ENCODE measurements at regions not wholly inside any gene's neighbourhood (a gene's known extent, or its start where the extent isn't known, plus 50 kb on each side); places are given as distances from the start of the nearest gene placed in this dataset.

DNA sequence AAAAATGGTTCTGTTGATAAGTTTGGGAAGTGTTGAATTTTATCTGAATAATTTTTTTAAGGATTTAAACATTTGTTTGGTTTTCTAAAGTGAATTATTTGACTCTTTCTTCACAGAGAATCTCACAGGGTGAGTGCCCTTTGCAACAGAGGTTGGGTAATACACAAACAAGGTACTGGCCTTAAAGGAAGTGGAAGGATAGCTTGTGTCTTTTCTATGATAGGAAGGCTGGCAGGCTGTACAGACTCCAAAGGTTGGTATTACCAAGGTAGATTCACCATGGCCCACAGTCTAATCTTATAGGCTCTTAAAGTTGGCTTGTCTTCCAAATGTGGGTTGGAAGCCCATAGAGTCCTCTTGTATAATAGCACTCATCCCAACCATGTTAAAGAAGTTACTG, 311.5 kb downstream of the SV2B start:
- Histone ChIP-seq H3K9ac (ENCODE audit: low read length) (no peak overlapping the region), H3K27ac (ENCODE audit: low read depth, low read length) (no peak overlapping the region), H4K20me1 (ENCODE audit: low read depth, low read length) (no peaks in the 10 kb centered on the region), H3F3A (ENCODE audit: insufficient read depth) (no peaks in the 10 kb centered on the region), H3K4me3 (ENCODE audit: insufficient read depth, low read length, poor library complexity, severe bottlenecking) (no peak overlapping the region), H3K27me3 (ENCODE audit: low read length) (no peaks in the 10 kb centered on the region), H3K9me3 (ENCODE audit: insufficient read depth, low read length) (no peaks in the 10 kb centered on the region), H3K4me2 (ENCODE audit: low read depth, low read length, poor library complexity, severe bottlenecking) (no peak overlapping the region), H2AFZ (ENCODE audit: low read depth, low read length, severe bottlenecking) (no peak overlapping the region), H3K36me3 (ENCODE audit: low read length) (no peaks in the 10 kb centered on the region), H3K9me2 (replicated peaks; ENCODE audit: insufficient read depth, low read length) (no peaks in the 10 kb centered on the region), H3K79me2 (ENCODE audit: insufficient read depth, low read length) (no peaks in the 10 kb centered on the region)
- TF ChIP-seq EZH2phosphoT487 (conservative IDR thresholded peaks at IDR 0.05; ENCODE audit: low read length) (no peak), CTCF (IDR thresholded peaks at IDR 0.05; ENCODE audit: insufficient read depth, low read length, poor library complexity, severe bottlenecking) (no peak)

- Histone ChIP-seq H3K9me3 (ENCODE audit: insufficient read depth, low read length) (no peaks in the 10 kb centered on the region), H4K20me1 (ENCODE audit: low read depth, low read length) (no peaks in the 10 kb centered on the region), H3K27ac (ENCODE audit: low read depth, low read length) (no peak overlapping the region), H3K4me3 (ENCODE audit: insufficient read depth, low read length, poor library complexity, severe bottlenecking) (no peak overlapping the region), H3K79me2 (ENCODE audit: insufficient read depth, low read length) (no peaks in the 10 kb centered on the region), H3K4me2 (ENCODE audit: low read depth, low read length, poor library complexity, severe bottlenecking) (no peak overlapping the region), H2AFZ (ENCODE audit: low read depth, low read length, severe bottlenecking) (no peak overlapping the region), H3K36me3 (ENCODE audit: low read length) (no peaks in the 10 kb centered on the region), H3F3A (ENCODE audit: insufficient read depth) (no peaks in the 10 kb centered on the region), H3K9ac (ENCODE audit: low read length) (no peak overlapping the region), H3K9me2 (replicated peaks; ENCODE audit: insufficient read depth, low read length) (no peaks in the 10 kb centered on the region), H3K27me3 (ENCODE audit: low read length) (no peaks in the 10 kb centered on the region)
- no peak for TF ChIP-seq CTCF (IDR thresholded peaks at IDR 0.05; ENCODE audit: insufficient read depth, low read length, poor library complexity, severe bottlenecking)
- TF ChIP-seq EZH2phosphoT487 (conservative IDR thresholded peaks at IDR 0.05; ENCODE audit: low read length): no peak
These were observed 312.3 kb downstream of the SV2B start for GRCh38 chr15:91412138-91412928.

DNA sequence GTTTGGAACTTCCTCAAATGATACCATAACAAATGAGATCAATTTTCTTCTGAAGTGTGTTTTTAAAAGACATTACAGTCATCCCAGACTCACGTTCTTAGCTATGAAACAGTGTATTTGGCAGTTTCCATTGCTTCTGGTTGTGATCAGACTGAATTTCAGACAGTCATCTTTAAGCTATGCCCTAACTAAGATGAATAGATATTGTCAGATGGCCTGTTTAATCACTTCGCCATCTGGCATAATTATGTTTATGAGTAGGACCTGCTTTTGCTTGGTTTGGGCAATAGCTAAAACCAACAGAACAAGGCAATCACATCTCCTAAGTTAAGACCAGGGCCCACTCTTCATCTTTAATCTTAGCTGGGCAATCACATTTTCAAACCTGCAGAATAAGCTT, 313.1 kb downstream of the SV2B start:
- Histone ChIP-seq H3K79me2 (ENCODE audit: insufficient read depth, low read length) (no peaks in the 10 kb centered on the region), H3F3A (ENCODE audit: insufficient read depth) (no peaks in the 10 kb centered on the region), H3K9me2 (replicated peaks; ENCODE audit: insufficient read depth, low read length) (no peaks in the 10 kb centered on the region), H3K9ac (ENCODE audit: low read length) (no peak overlapping the region), H3K27ac (ENCODE audit: low read depth, low read length) (no peak overlapping the region), H3K4me3 (ENCODE audit: insufficient read depth, low read length, poor library complexity, severe bottlenecking) (no peak overlapping the region), H3K36me3 (ENCODE audit: low read length) (no peaks in the 10 kb centered on the region), H3K27me3 (ENCODE audit: low read length) (no peaks in the 10 kb centered on the region), H4K20me1 (ENCODE audit: low read depth, low read length) (no peaks in the 10 kb centered on the region), H3K9me3 (ENCODE audit: insufficient read depth, low read length) (no peaks in the 10 kb centered on the region), H3K4me2 (ENCODE audit: low read depth, low read length, poor library complexity, severe bottlenecking) (no peak overlapping the region), H2AFZ (ENCODE audit: low read depth, low read length, severe bottlenecking) (no peak overlapping the region)
- TF ChIP-seq CTCF (IDR thresholded peaks at IDR 0.05; ENCODE audit: insufficient read depth, low read length, poor library complexity, severe bottlenecking): no peak
- TF ChIP-seq EZH2phosphoT487 (conservative IDR thresholded peaks at IDR 0.05; ENCODE audit: low read length): no peak

Data from SU-DHL-6 (cell line).